Bronchial epithelial cell (primary cell): ENCODE measurements at regions not wholly inside any gene's neighbourhood (a gene's known extent, or its start where the extent isn't known, plus 50 kb on each side); places are given as distances from the start of the nearest gene placed in this dataset.

Source experiments
- DNase-seq: peaks from one replicate; pipeline ENCODE4 v3.0.0-alpha.2; 2010; ENCODE audit warnings: low read depth
- FAIRE-seq: peaks from 2 replicates; lab custom pipeline; 2011; peaks lifted over from hg19 to GRCh38; lab: Jason Lieb, UNC
- H3K27me3 ChIP-seq: 2 replicates; pipeline ENCODE4 v1.5.1; 2011; ENCODE audit warnings: low read length; ENCODE audit not compliant: control insufficient read depth, insufficient read depth
- H3K36me3 ChIP-seq: 2 replicates; pipeline ENCODE4 v1.5.1; 2011; ENCODE audit warnings: low read length; ENCODE audit not compliant: control insufficient read depth, insufficient read depth
- H3K4me3 ChIP-seq: 2 replicates; pipeline ENCODE4 v1.5.1; 2011; ENCODE audit warnings: mild to moderate bottlenecking, low read depth, low read length, control low read depth
- CTCF ChIP-seq: IDR thresholded peaks from 2 replicates; pipeline ENCODE4 v1.5.1; 2011; ENCODE audit warnings: mild to moderate bottlenecking, moderate library complexity, low read length, control low read depth, inconsistent platforms; ENCODE audit not compliant: insufficient read depth, severe bottlenecking

- FAIRE-seq (no peak), DNase-seq (no peak)
- Histone ChIP-seq H3K4me3 (no peak overlapping the region), H3K27me3 (peaks cover 2% of the 10 kb centered on the region), H3K36me3 (no peaks in the 10 kb centered on the region)
- TF ChIP-seq CTCF = no peak
These were observed 59.5 kb upstream of the FAM20C start for GRCh38 chr7:132899-133298.

GRCh38 chr7:133470-133869 is 58.9 kb upstream of the FAM20C start:
- TF ChIP-seq CTCF = no peak
- no peak for DNase-seq
- no peak for FAIRE-seq
- Histone ChIP-seq H3K27me3 (peaks cover 2% of the 10 kb centered on the region), H3K36me3 (no peaks in the 10 kb centered on the region), H3K4me3 (no peak overlapping the region)

- Histone ChIP-seq H3K27me3 (peaks cover 2% of the 10 kb centered on the region), H3K4me3 (no peak overlapping the region), H3K36me3 (no peaks in the 10 kb centered on the region)
- no peak for DNase-seq
- FAIRE-seq = no peak
- no peak for TF ChIP-seq CTCF
These were observed 58.3 kb upstream of the FAM20C start for GRCh38 chr7:134029-134428.

- FAIRE-seq (no peak), DNase-seq (no peak)
- no peak overlapping the region for H3K4me3 ChIP-seq
- H3K36me3 ChIP-seq = no peaks in the 10 kb centered on the region
- no peak for TF ChIP-seq CTCF
- peaks cover 2% of the 10 kb centered on the region for H3K27me3 ChIP-seq
These were observed 57.7 kb upstream of the FAM20C start for GRCh38 chr7:134561-135256.

GRCh38 chr7:135257-135653 is 57.1 kb upstream of the FAM20C start:
- TF ChIP-seq CTCF = no peak
- DNase-seq (no peak), FAIRE-seq (no peak)

More at GRCh38 chr7:135257-135653, 57.1 kb upstream of the FAM20C start:
- Histone ChIP-seq H3K27me3 (peaks cover 2% of the 10 kb centered on the region), H3K4me3 (no peak overlapping the region), H3K36me3 (no peaks in the 10 kb centered on the region)
